NB4 (cell line): ENCODE measurements at regions not wholly inside any gene's neighbourhood (a gene's known extent, or its start where the extent isn't known, plus 50 kb on each side); places are given as distances from the start of the nearest gene placed in this dataset.

Source experiments
- MYC ChIP-seq: IDR thresholded peaks from 2 replicates; pipeline ENCODE4 v1.6.1; 2011; ENCODE audit warnings: low read depth, low read length
- POLR2A ChIP-seq: IDR thresholded peaks from 2 replicates; pipeline ENCODE4 v1.6.1; 2011; ENCODE audit warnings: mild to moderate bottlenecking; ENCODE audit not compliant: insufficient read length; ENCODE audit errors: extremely low read depth
- TF ChIP-seq, protein P1 (sequence below): IDR thresholded peaks from one replicate; pipeline ENCODE4 v1.5.1; 2012; ENCODE audit warnings: low read depth, low read length

DNA sequence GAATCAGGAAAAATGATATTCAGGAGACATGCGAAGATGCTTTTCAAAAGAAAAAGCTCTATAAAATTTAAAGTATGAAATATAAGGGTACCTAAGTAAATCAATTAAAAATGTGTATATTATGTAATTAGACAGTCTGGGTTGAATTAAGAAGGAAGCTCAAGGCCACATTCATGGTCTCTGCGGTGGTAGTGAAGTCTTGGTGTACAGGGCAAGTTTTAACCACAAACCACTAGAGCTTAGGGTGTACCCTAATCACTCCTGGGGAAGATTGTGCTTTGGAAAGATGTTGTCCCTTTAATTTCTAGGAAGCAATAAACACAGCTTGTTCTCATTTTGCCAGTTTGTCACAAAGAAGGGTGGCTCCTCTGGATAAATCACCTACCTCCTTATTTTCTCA is 287.2 kb upstream of the ZNF608 start:
- TF ChIP-seq POLR2A (no peak), MYC (no peak)
- TF ChIP-seq, protein P1, sequence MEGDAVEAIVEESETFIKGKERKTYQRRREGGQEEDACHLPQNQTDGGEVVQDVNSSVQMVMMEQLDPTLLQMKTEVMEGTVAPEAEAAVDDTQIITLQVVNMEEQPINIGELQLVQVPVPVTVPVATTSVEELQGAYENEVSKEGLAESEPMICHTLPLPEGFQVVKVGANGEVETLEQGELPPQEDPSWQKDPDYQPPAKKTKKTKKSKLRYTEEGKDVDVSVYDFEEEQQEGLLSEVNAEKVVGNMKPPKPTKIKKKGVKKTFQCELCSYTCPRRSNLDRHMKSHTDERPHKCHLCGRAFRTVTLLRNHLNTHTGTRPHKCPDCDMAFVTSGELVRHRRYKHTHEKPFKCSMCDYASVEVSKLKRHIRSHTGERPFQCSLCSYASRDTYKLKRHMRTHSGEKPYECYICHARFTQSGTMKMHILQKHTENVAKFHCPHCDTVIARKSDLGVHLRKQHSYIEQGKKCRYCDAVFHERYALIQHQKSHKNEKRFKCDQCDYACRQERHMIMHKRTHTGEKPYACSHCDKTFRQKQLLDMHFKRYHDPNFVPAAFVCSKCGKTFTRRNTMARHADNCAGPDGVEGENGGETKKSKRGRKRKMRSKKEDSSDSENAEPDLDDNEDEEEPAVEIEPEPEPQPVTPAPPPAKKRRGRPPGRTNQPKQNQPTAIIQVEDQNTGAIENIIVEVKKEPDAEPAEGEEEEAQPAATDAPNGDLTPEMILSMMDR = no peak
